ENCODE measurements at regions not wholly inside any gene's neighbourhood (a gene's known extent, or its start where the extent isn't known, plus 50 kb on each side); places are given as distances from the start of the nearest gene placed in this dataset.

- H3K27ac ChIP-seq (ENCODE audit: low read depth): no peak overlapping the region
- no peaks in the 10 kb centered on the region for H3K36me3 ChIP-seq (ENCODE audit: insufficient read depth)
- no peaks in the 10 kb centered on the region for H3K4me1 ChIP-seq (ENCODE audit: insufficient read depth)
- DNase-seq (ENCODE audit: extremely low spot score): no peak
- H3K4me3 ChIP-seq (ENCODE audit: low read depth, low read length): no peak overlapping the region
- 81% methylated on average over 7 of the region's 7 CpGs for WGBS
These were observed 138.1 kb downstream of the LRRC30 start for GRCh38 chr18:7369006-7369405.

GRCh38 chr18:7370375-7370774 lies 139.5 kb downstream of the LRRC30 start:
- H3K4me3 ChIP-seq (ENCODE audit: low read depth, low read length): no peak overlapping the region
- WGBS: 14% methylated on average over 7 of the region's 7 CpGs
- DNase-seq (ENCODE audit: extremely low spot score): no peak
- no peaks in the 10 kb centered on the region for H3K36me3 ChIP-seq (ENCODE audit: insufficient read depth)
- no peak overlapping the region for H3K27ac ChIP-seq (ENCODE audit: low read depth)
- no peaks in the 10 kb centered on the region for H3K4me1 ChIP-seq (ENCODE audit: insufficient read depth)

GRCh38 chr18:7370802-7371201 lies 139.9 kb downstream of the LRRC30 start:
- 17% methylated on average over 11 of the region's 11 CpGs for WGBS
- Histone ChIP-seq H3K36me3 (ENCODE audit: insufficient read depth) (no peaks in the 10 kb centered on the region), H3K27ac (ENCODE audit: low read depth) (no peak overlapping the region), H3K4me1 (ENCODE audit: insufficient read depth) (no peaks in the 10 kb centered on the region), H3K4me3 (ENCODE audit: low read depth, low read length) (no peak overlapping the region)
- peak; percentile 31 for DNase-seq (ENCODE audit: extremely low spot score)

- 77% methylated on average over 6 of the region's 6 CpGs for WGBS
- DNase-seq (ENCODE audit: extremely low spot score): no peak
- no peak overlapping the region for H3K4me3 ChIP-seq (ENCODE audit: low read depth, low read length)
These were observed 142.6 kb downstream of the LRRC30 start for GRCh38 chr18:7373441-7373840.

GRCh38 chr18:7381307-7381706 lies 150.4 kb downstream of the LRRC30 start:
- H3K4me3 ChIP-seq (ENCODE audit: low read depth, low read length): no peak overlapping the region
- 96% methylated on average over 9 of the region's 9 CpGs for WGBS
- H3K27ac ChIP-seq (ENCODE audit: low read depth): no peak overlapping the region
- no peaks in the 10 kb centered on the region for H3K4me1 ChIP-seq (ENCODE audit: insufficient read depth)
- DNase-seq (ENCODE audit: extremely low spot score): no peak
- no peaks in the 10 kb centered on the region for H3K36me3 ChIP-seq (ENCODE audit: insufficient read depth)

More at GRCh38 chr18:7373441-7373840, 142.6 kb downstream of the LRRC30 start:
- Histone ChIP-seq H3K4me1 (ENCODE audit: insufficient read depth) (no peaks in the 10 kb centered on the region), H3K27ac (ENCODE audit: low read depth) (no peak overlapping the region), H3K36me3 (ENCODE audit: insufficient read depth) (no peaks in the 10 kb centered on the region)

GRCh38 chr18:7382328-7383001 lies 151.6 kb downstream of the LRRC30 start:
- H3K36me3 ChIP-seq (ENCODE audit: insufficient read depth): no peaks in the 10 kb centered on the region
- WGBS: 43% methylated on average over 5 of the region's 5 CpGs
- no peak overlapping the region for H3K27ac ChIP-seq (ENCODE audit: low read depth)
- no peaks in the 10 kb centered on the region for H3K4me1 ChIP-seq (ENCODE audit: insufficient read depth)
- H3K4me3 ChIP-seq (ENCODE audit: low read depth, low read length): no peak overlapping the region
- no peak for DNase-seq (ENCODE audit: extremely low spot score)

GRCh38 chr18:7383002-7383980 lies 152.4 kb downstream of the LRRC30 start:
- no peak overlapping the region for H3K4me3 ChIP-seq (ENCODE audit: low read depth, low read length)
- no peak for DNase-seq (ENCODE audit: extremely low spot score)
- WGBS: 74% methylated on average over 17 of the region's 17 CpGs
- H3K27ac ChIP-seq (ENCODE audit: low read depth): no peak overlapping the region
- no peaks in the 10 kb centered on the region for H3K36me3 ChIP-seq (ENCODE audit: insufficient read depth)
- H3K4me1 ChIP-seq (ENCODE audit: insufficient read depth): no peaks in the 10 kb centered on the region

GRCh38 chr18:7388741-7389140 lies 157.9 kb downstream of the LRRC30 start:
- no peak overlapping the region for H3K4me3 ChIP-seq (ENCODE audit: low read depth, low read length)
- H3K4me1 ChIP-seq (ENCODE audit: insufficient read depth): no peaks in the 10 kb centered on the region
- no peak overlapping the region for H3K27ac ChIP-seq (ENCODE audit: low read depth)
- no peaks in the 10 kb centered on the region for H3K36me3 ChIP-seq (ENCODE audit: insufficient read depth)
- no peak for DNase-seq (ENCODE audit: extremely low spot score)
- WGBS: 30% methylated on average over 5 of the region's 5 CpGs

GRCh38 chr18:7390731-7391492 lies 160.0 kb downstream of the LRRC30 start:
- 85% methylated on average over 5 of the region's 5 CpGs for WGBS
- H3K27ac ChIP-seq (ENCODE audit: low read depth): no peak overlapping the region
- no peak overlapping the region for H3K4me3 ChIP-seq (ENCODE audit: low read depth, low read length)
- DNase-seq (ENCODE audit: extremely low spot score): no peak
- no peaks in the 10 kb centered on the region for H3K4me1 ChIP-seq (ENCODE audit: insufficient read depth)
- no peaks in the 10 kb centered on the region for H3K36me3 ChIP-seq (ENCODE audit: insufficient read depth)

- H3K27ac ChIP-seq (ENCODE audit: low read depth): no peak overlapping the region
- H3K4me1 ChIP-seq (ENCODE audit: insufficient read depth): no peaks in the 10 kb centered on the region
- H3K4me3 ChIP-seq (ENCODE audit: low read depth, low read length): no peak overlapping the region
- WGBS: 72% methylated on average over 9 of the region's 9 CpGs
- no peak for DNase-seq (ENCODE audit: extremely low spot score)
- H3K36me3 ChIP-seq (ENCODE audit: insufficient read depth): no peaks in the 10 kb centered on the region
These were observed 162.2 kb downstream of the LRRC30 start for GRCh38 chr18:7393080-7393479.

- no peaks in the 10 kb centered on the region for H3K4me1 ChIP-seq (ENCODE audit: insufficient read depth)
- H3K4me3 ChIP-seq (ENCODE audit: low read depth, low read length): no peak overlapping the region
- no peak for DNase-seq (ENCODE audit: extremely low spot score)
- H3K36me3 ChIP-seq (ENCODE audit: insufficient read depth): no peaks in the 10 kb centered on the region
- WGBS: 72% methylated on average over 9 of the region's 9 CpGs
- no peak overlapping the region for H3K27ac ChIP-seq (ENCODE audit: low read depth)
These were observed 163.3 kb downstream of the LRRC30 start for GRCh38 chr18:7394050-7394659.

- Histone ChIP-seq H3K27ac (ENCODE audit: low read depth) (no peak overlapping the region), H3K4me1 (ENCODE audit: insufficient read depth) (no peaks in the 10 kb centered on the region), H3K4me3 (ENCODE audit: low read depth, low read length) (no peak overlapping the region), H3K36me3 (ENCODE audit: insufficient read depth) (no peaks in the 10 kb centered on the region)
- no peak for DNase-seq (ENCODE audit: extremely low spot score)
- WGBS: 76% methylated on average over 4 of the region's 4 CpGs
These were observed 164.7 kb downstream of the LRRC30 start for GRCh38 chr18:7395566-7395965.

GRCh38 chr18:7413906-7414305 lies 153.2 kb upstream of the PTPRM start:
- 88% methylated on average over 3 of the region's 3 CpGs for WGBS
- DNase-seq (ENCODE audit: extremely low spot score): no peak
- Histone ChIP-seq H3K27ac (ENCODE audit: low read depth) (no peak overlapping the region), H3K4me3 (ENCODE audit: low read depth, low read length) (no peak overlapping the region), H3K4me1 (ENCODE audit: insufficient read depth) (no peaks in the 10 kb centered on the region), H3K36me3 (ENCODE audit: insufficient read depth) (no peaks in the 10 kb centered on the region)

Measured in urinary bladder (tissue), 3 donors.